Endothelial cell of umbilical vein (primary cell): ENCODE measurements at regions not wholly inside any gene's neighbourhood (a gene's known extent, or its start where the extent isn't known, plus 50 kb on each side); places are given as distances from the start of the nearest gene placed in this dataset.

Experiments
- BruUV-seq: library from RNA; stranded (reverse); fragments of 400-500 nt; replicated peaks from 2 replicates; lab custom pipeline; 2021; lab: Mats Ljungman, UMichigan
- CTCF ChIA-PET: fragments of 300-600, 350-600 bp; sonication (Branson Sonifier 250); formaldehyde crosslinking; loops from one replicate; lab custom pipeline; 2021; ENCODE audit warnings: antibody characterized with exemption, inconsistent platforms; lab: Charles Lee
- POLR2A ChIA-PET: fragments of 300-600, 350-600 bp; sonication (Branson Sonifier 250); formaldehyde crosslinking; loops from one replicate; lab custom pipeline; 2021; ENCODE audit warnings: antibody characterized with exemption, inconsistent platforms; lab: Charles Lee
- DNase-seq: peaks from one replicate; pipeline ENCODE4 v3.0.0-alpha.2; 2011; ENCODE audit warnings: low read depth, low spot score
- FAIRE-seq: peaks from 2 replicates; lab custom pipeline; 2011; peaks lifted over from hg19 to GRCh38; lab: Jason Lieb, UNC
- H2AFZ ChIP-seq: 2 replicates; pipeline ENCODE4 v1.6.0; 2012; ENCODE audit warnings: low read depth, low read length, control low read depth, inconsistent platforms
- H3K27ac ChIP-seq: 2 replicates; pipeline ENCODE4 v1.5.1; 2011; ENCODE audit warnings: low read depth, mild to moderate bottlenecking, control low read depth, low read length, moderate library complexity; ENCODE audit not compliant: insufficient read depth
- H3K27me3 ChIP-seq, 2 experiments: 2 replicates each; pipeline versions ENCODE4 v1.6.0 to v1.6.1; 2011; ENCODE audit warnings: low read length in 2 of 2, mixed read lengths in 1 of 2; ENCODE audit not compliant: control insufficient read depth in 2 of 2, insufficient read depth in 2 of 2
- H3K36me3 ChIP-seq, 2 experiments: 2 replicates in 1 of 2; 3 replicates in 1 of 2; pipeline ENCODE4 v1.5.1; 2011; ENCODE audit warnings: low read length in 2 of 2, mild to moderate bottlenecking in 1 of 2, moderate library complexity in 1 of 2; ENCODE audit not compliant: control insufficient read depth in 2 of 2, insufficient read depth in 2 of 2; ENCODE audit errors: extremely low read depth in 1 of 2
- H3K4me1 ChIP-seq: 3 replicates; pipeline ENCODE4 v1.5.1; 2011; ENCODE audit warnings: mild to moderate bottlenecking, low read length; ENCODE audit not compliant: control insufficient read depth, insufficient read depth; ENCODE audit errors: extremely low read depth
- H3K4me2 ChIP-seq: 2 replicates; pipeline ENCODE4 v1.6.1; 2011; ENCODE audit warnings: low read length, control low read depth, mixed read lengths; ENCODE audit not compliant: insufficient read depth
- H3K4me3 ChIP-seq, 3 experiments: fragments of 200-600 bp in 1 of 3; sonication (generic), shearing (Covaris generic) in 1 of 3; replicated peaks in 1 of 3; 2 replicates each; pipeline ENCODE4 v1.5.1; 2011 to 2016; ENCODE audit warnings: control low read depth in 3 of 3, low read length in 3 of 3, mild to moderate bottlenecking in 2 of 3, inconsistent platforms in 1 of 3, low read depth in 1 of 3, moderate library complexity in 1 of 3; ENCODE audit not compliant: insufficient read depth in 1 of 3
- H3K79me2 ChIP-seq: 2 replicates; pipeline ENCODE4 v1.6.0; 2012; ENCODE audit warnings: low read length, inconsistent platforms; ENCODE audit not compliant: control insufficient read depth, insufficient read depth
- H3K9ac ChIP-seq: replicated peaks from 2 replicates; pipeline ENCODE3; 2011; ENCODE audit warnings: low read length, control low read depth; ENCODE audit not compliant: insufficient read depth; ENCODE audit errors: extremely low read depth
- H3K9me1 ChIP-seq: replicated peaks from 3 replicates; pipeline ENCODE4 v1.6.0; 2011; ENCODE audit warnings: mild to moderate bottlenecking, low read length; ENCODE audit not compliant: control insufficient read depth, insufficient read depth; ENCODE audit errors: extremely low read depth
- H3K9me3 ChIP-seq: replicated peaks from 2 replicates; pipeline ENCODE4 v1.5.1; 2012; ENCODE audit warnings: low read length, inconsistent platforms; ENCODE audit not compliant: control insufficient read depth, insufficient read depth
- H4K20me1 ChIP-seq: replicated peaks from 2 replicates; pipeline ENCODE3; 2011; ENCODE audit warnings: mild to moderate bottlenecking, low read length; ENCODE audit not compliant: control insufficient read depth, insufficient read depth; ENCODE audit errors: extremely low read depth
- CTCF ChIP-seq, 2 donors: IDR thresholded peaks; 1 replicate in 1 of 2; 2 replicates in 1 of 2; pipeline ENCODE4 v1.5.1; 2011; ENCODE audit warnings: low read length in 2 of 2, mild to moderate bottlenecking in 2 of 2, moderate library complexity in 2 of 2, control low read depth in 1 of 2, inconsistent platforms in 1 of 2, low read depth in 1 of 2; ENCODE audit not compliant: insufficient read depth in 1 of 2; ENCODE audit errors: extremely low read depth in 1 of 2
- EZH2 ChIP-seq: IDR thresholded peaks from 2 replicates; pipeline ENCODE4 v1.6.1; 2012; ENCODE audit warnings: borderline replicate concordance, low read depth, mild to moderate bottlenecking, moderate library complexity, low read length, inconsistent platforms; ENCODE audit not compliant: severe bottlenecking
- FOS ChIP-seq: IDR thresholded peaks from 2 replicates; pipeline ENCODE4 v1.6.1; 2011; ENCODE audit warnings: mild to moderate bottlenecking, low read length, moderate library complexity, borderline replicate concordance; ENCODE audit not compliant: insufficient read depth
- GATA2 ChIP-seq: IDR thresholded peaks from 2 replicates; pipeline ENCODE4 v1.7.0; 2011; ENCODE audit warnings: low read depth, mild to moderate bottlenecking, moderate library complexity, mixed read lengths, low read length; ENCODE audit not compliant: insufficient read length, insufficient read depth
- JUN ChIP-seq: IDR thresholded peaks from 2 replicates; pipeline ENCODE4 v1.6.1; 2011; ENCODE audit warnings: borderline replicate concordance, low read depth; ENCODE audit not compliant: insufficient read length, insufficient read depth
- MAX ChIP-seq: IDR thresholded peaks from 2 replicates; pipeline ENCODE4 v1.6.1; 2011; ENCODE audit not compliant: insufficient read depth, insufficient read length
- MYC ChIP-seq: IDR thresholded peaks from one replicate; pipeline ENCODE4 v1.6.1; 2011; ENCODE audit warnings: mild to moderate bottlenecking, low read depth, low read length
- POLR2A ChIP-seq: IDR thresholded peaks from 2 replicates; pipeline ENCODE4 v1.6.1; 2012; ENCODE audit warnings: low read depth, mild to moderate bottlenecking, control low read depth, low read length
- POLR2AphosphoS5 ChIP-seq: IDR thresholded peaks from 2 replicates; pipeline ENCODE4 v1.6.1; 2012; ENCODE audit warnings: low read depth, mild to moderate bottlenecking, control low read depth, low read length, moderate library complexity; ENCODE audit not compliant: insufficient read depth
- dilution Hi-C: fragments of 300-500 bp; cut with MboI; formaldehyde crosslinking; loops from one replicate; pipeline ENCODE4 v1.15.0; 2019; ENCODE audit warnings: low sequenced_read_pairs; ENCODE audit not compliant: extremely low pct_ligation_motif_present
- intact Hi-C: fragments of 100-400 bp; cut with micrococcal nuclease; formaldehyde crosslinking; loops from one replicate; pipeline ENCODE4 v1.10.0; 2022

GRCh38 chr1:56149761-56150160, 429.6 kb downstream of the PLPP3 start:
- ChIA-PET POLR2A (no interaction called here), CTCF (interaction anchor here (1.3 to 2.0 kb wide), 2 partner anchors 9 to 12 kb away, joined by 3 to 6 read pairs; no protein-coding TSS in a partner anchor)
- Histone ChIP-seq H3K27me3 (no peaks in the 10 kb centered on the region), H3K9me3 (no peaks in the 10 kb centered on the region), H3K9ac (no peak overlapping the region), H3K36me3 (no peaks in the 10 kb centered on the region), H4K20me1 (no peaks in the 10 kb centered on the region), H3K4me1 (peaks cover 20% of the 10 kb centered on the region), H2AFZ (no peak overlapping the region), H3K27ac (no peak overlapping the region), H3K4me2 (no peak overlapping the region), H3K79me2 (no peaks in the 10 kb centered on the region), H3K4me3 (no peak overlapping the region), H3K9me1 (no peaks in the 10 kb centered on the region)
- TF ChIP-seq GATA2 (no peak), MYC (no peak), FOS (peak; percentile 48), POLR2AphosphoS5 (no peak)
- intact Hi-C loops (loop anchor here (1.0 kb wide), 1 partner anchor 11 kb away; no protein-coding TSS in a partner anchor), dilution Hi-C loops (no loop called here)
- DNase-seq (peak; percentile 6), FAIRE-seq (no peak)
- BruUV-seq: no TSS peak

GRCh38 chr1:56148326-56149193, 430.8 kb downstream of the PLPP3 start:
- Histone ChIP-seq H3K36me3 (no peaks in the 10 kb centered on the region), H3K4me2 (peak overlapping the region; percentile 66), H3K27me3 (no peaks in the 10 kb centered on the region), H3K4me3 (no peak overlapping the region), H3K9me3 (no peaks in the 10 kb centered on the region), H3K9ac (no peak overlapping the region), H3K4me1 (peaks cover 20% of the 10 kb centered on the region), H3K27ac (no peak overlapping the region), H2AFZ (peak overlapping the region; percentile 24), H4K20me1 (no peaks in the 10 kb centered on the region), H3K79me2 (no peaks in the 10 kb centered on the region), H3K9me1 (no peaks in the 10 kb centered on the region)
- peak; percentile 75 for DNase-seq
- ChIA-PET CTCF (interaction anchor here (2.0 kb wide), 1 partner anchor 10 kb away, joined by 6 read pairs; no protein-coding TSS in a partner anchor), POLR2A (no interaction called here)
- FAIRE-seq: peak; percentile 54
- BruUV-seq: no TSS peak
- TF ChIP-seq POLR2A: no peak
- peak; percentile 42 for TF ChIP-seq GATA2
- TF ChIP-seq MYC: no peak
- no peak for TF ChIP-seq FOS
- no peak for TF ChIP-seq EZH2
- no peak for TF ChIP-seq JUN
- no peak for TF ChIP-seq MAX
- TF ChIP-seq POLR2AphosphoS5: no peak
- peak in 1 of 2 donors; percentile 27 for TF ChIP-seq CTCF (IDR thresholded peaks at IDR 0.05; ENCODE audit: extremely low read depth in 1 of 2, insufficient read depth in 1 of 2, low read depth in 1 of 2, low read length in 2 of 2)
- dilution Hi-C loops (no loop called here), intact Hi-C loops (loop anchor here (1.0 kb wide), 1 partner anchor 10 kb away; no protein-coding TSS in a partner anchor)
